GM12878 (cell line): ENCODE measurements at regions not wholly inside any gene's neighbourhood (a gene's known extent, or its start where the extent isn't known, plus 50 kb on each side); places are given as distances from the start of the nearest gene placed in this dataset.

Experiments used
- NRF1 ChIP-seq: conservative IDR thresholded peaks from 2 replicates; pipeline ENCODE4 v1.6.1; 2011; ENCODE audit warnings: mild to moderate bottlenecking, low read depth, low read length, improper control_type of control experiment
- RAD21 ChIP-seq: IDR thresholded peaks from 2 replicates; pipeline ENCODE4 v1.6.1; 2011; ENCODE audit warnings: mild to moderate bottlenecking, low read depth, low read length, moderate library complexity; ENCODE audit not compliant: insufficient read depth
- TF ChIP-seq, protein P1 (sequence below): fragments of 150-350 bp; IDR thresholded peaks from 2 replicates; pipeline ENCODE4 v1.6.1; 2014; ENCODE audit warnings: mild to moderate bottlenecking, low read depth, low read length
- TF ChIP-seq, protein P2 (sequence below): fragments of 450-650 bp; IDR thresholded peaks from 2 replicates; pipeline ENCODE4 v1.6.1; 2018; ENCODE audit warnings: borderline replicate concordance, mild to moderate bottlenecking; ENCODE audit not compliant: partially characterized antibody
- TF ChIP-seq, protein P3 (sequence below), 3 experiments: IDR thresholded peaks in 2 of 3; conservative IDR thresholded peaks in 1 of 3; 2 replicates each; pipeline ENCODE4 v1.5.1; 2011; ENCODE audit warnings: low read depth in 3 of 3, low read length in 3 of 3, mild to moderate bottlenecking in 3 of 3, control low read depth in 2 of 3, moderate library complexity in 2 of 3, inconsistent platforms in 1 of 3, mixed read lengths in 1 of 3; ENCODE audit not compliant: control insufficient read depth in 2 of 3, insufficient read depth in 1 of 3; ENCODE audit errors: extremely low read depth in 1 of 3
- TF ChIP-seq, protein P4 (sequence below): IDR thresholded peaks from 2 replicates; pipeline ENCODE4 v1.6.1; 2012; ENCODE audit warnings: low read depth, low read length, improper control_type of control experiment

DNA sequence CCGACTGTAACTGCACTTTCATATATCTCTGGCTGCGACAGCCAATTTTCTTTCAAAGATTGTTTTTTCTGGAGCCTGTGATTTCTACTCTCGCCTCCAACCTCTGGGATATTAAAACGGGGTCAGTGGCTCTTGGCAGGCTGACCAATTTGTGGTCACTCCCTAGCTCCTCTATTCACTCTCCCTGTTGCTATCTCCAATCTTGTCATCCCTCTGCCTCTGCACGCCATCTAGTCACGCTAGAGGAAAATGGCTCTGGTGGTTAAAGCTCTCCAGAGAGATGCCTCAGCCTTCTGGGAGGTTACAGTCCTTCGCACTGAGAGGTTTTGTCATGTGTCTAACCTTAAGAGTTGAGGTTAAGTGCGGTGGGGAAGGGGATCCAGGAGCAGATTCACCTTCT lies 59.8 kb upstream of the CISTR start (continued):
- TF ChIP-seq, protein P1, sequence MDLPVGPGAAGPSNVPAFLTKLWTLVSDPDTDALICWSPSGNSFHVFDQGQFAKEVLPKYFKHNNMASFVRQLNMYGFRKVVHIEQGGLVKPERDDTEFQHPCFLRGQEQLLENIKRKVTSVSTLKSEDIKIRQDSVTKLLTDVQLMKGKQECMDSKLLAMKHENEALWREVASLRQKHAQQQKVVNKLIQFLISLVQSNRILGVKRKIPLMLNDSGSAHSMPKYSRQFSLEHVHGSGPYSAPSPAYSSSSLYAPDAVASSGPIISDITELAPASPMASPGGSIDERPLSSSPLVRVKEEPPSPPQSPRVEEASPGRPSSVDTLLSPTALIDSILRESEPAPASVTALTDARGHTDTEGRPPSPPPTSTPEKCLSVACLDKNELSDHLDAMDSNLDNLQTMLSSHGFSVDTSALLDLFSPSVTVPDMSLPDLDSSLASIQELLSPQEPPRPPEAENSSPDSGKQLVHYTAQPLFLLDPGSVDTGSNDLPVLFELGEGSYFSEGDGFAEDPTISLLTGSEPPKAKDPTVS: no peak
- TF ChIP-seq, protein P2, sequence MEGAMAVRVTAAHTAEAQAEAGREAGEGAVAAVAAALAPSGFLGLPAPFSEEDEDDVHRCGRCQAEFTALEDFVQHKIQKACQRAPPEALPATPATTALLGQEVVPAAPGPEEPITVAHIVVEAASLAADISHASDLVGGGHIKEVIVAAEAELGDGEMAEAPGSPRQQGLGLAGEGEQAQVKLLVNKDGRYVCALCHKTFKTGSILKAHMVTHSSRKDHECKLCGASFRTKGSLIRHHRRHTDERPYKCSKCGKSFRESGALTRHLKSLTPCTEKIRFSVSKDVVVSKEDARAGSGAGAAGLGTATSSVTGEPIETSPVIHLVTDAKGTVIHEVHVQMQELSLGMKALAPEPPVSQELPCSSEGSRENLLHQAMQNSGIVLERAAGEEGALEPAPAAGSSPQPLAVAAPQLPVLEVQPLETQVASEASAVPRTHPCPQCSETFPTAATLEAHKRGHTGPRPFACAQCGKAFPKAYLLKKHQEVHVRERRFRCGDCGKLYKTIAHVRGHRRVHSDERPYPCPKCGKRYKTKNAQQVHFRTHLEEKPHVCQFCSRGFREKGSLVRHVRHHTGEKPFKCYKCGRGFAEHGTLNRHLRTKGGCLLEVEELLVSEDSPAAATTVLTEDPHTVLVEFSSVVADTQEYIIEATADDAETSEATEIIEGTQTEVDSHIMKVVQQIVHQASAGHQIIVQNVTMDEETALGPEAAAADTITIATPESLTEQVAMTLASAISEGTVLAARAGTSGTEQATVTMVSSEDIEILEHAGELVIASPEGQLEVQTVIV: no peak
- TF ChIP-seq RAD21: no peak
- no peak for TF ChIP-seq NRF1
- TF ChIP-seq, protein P3, sequence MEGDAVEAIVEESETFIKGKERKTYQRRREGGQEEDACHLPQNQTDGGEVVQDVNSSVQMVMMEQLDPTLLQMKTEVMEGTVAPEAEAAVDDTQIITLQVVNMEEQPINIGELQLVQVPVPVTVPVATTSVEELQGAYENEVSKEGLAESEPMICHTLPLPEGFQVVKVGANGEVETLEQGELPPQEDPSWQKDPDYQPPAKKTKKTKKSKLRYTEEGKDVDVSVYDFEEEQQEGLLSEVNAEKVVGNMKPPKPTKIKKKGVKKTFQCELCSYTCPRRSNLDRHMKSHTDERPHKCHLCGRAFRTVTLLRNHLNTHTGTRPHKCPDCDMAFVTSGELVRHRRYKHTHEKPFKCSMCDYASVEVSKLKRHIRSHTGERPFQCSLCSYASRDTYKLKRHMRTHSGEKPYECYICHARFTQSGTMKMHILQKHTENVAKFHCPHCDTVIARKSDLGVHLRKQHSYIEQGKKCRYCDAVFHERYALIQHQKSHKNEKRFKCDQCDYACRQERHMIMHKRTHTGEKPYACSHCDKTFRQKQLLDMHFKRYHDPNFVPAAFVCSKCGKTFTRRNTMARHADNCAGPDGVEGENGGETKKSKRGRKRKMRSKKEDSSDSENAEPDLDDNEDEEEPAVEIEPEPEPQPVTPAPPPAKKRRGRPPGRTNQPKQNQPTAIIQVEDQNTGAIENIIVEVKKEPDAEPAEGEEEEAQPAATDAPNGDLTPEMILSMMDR (IDR thresholded peaks at IDR 0.05 in 2 of 3, conservative IDR thresholded peaks at IDR 0.05 in 1 of 3; ENCODE audit: control insufficient read depth in 2 of 3, extremely low read depth in 1 of 3, insufficient read depth in 1 of 3, low read depth in 3 of 3, low read length in 3 of 3): no peak
- TF ChIP-seq, protein P4, sequence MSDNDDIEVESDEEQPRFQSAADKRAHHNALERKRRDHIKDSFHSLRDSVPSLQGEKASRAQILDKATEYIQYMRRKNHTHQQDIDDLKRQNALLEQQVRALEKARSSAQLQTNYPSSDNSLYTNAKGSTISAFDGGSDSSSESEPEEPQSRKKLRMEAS: no peak
- TF ChIP-seq, all 136 proteins: peak for 0
